HepG2 (cell line): ENCODE measurements at regions not wholly inside any gene's neighbourhood (a gene's known extent, or its start where the extent isn't known, plus 50 kb on each side); places are given as distances from the start of the nearest gene placed in this dataset.
"Not testable (repeated sequence)": the region's sequence is repeated elsewhere in the genome, so short reads cannot be mapped to it uniquely, and the experiment has no call there.

Experiments used
- CEBPG ChIP-seq: IDR thresholded peaks from 2 replicates; pipeline ENCODE4 v1.6.1; 2016
- ELF3 ChIP-seq: IDR thresholded peaks from 2 replicates; pipeline ENCODE4 v1.6.1; 2016; ENCODE audit warnings: missing genetic modification reagents, missing compliant biosample characterization
- ERF ChIP-seq: IDR thresholded peaks from 2 replicates; pipeline ENCODE4 v1.6.1; 2018; ENCODE audit warnings: missing biosample characterization, missing genetic modification reagents
- ETV5 ChIP-seq: IDR thresholded peaks from 2 replicates; pipeline ENCODE4 v1.6.1; 2018; ENCODE audit warnings: missing biosample characterization, missing genetic modification reagents, inconsistent platforms, borderline replicate concordance
- FOSL1 ChIP-seq: sonication (generic); formaldehyde crosslinking; IDR thresholded peaks from 2 replicates; pipeline ENCODE4 v1.9.0; 2021; ENCODE audit warnings: missing genetic modification reagents, borderline replicate concordance
- FOSL2 ChIP-seq: sonication (generic); formaldehyde crosslinking; IDR thresholded peaks from 2 replicates; pipeline ENCODE4 v1.4.0; 2020; ENCODE audit warnings: missing genetic modification reagents
- GABPA ChIP-seq, 2 experiments: IDR thresholded peaks; 2 replicates each; pipeline ENCODE4 v1.6.1; 2011 to 2016; ENCODE audit warnings: low read depth in 2 of 2, low read length in 1 of 2, missing biosample characterization in 1 of 2, missing genetic modification characterization in 1 of 2
- HNF4A ChIP-seq: sonication (generic); formaldehyde crosslinking; IDR thresholded peaks from 2 replicates; pipeline ENCODE4 v1.4.0; 2020; ENCODE audit warnings: missing genetic modification reagents
- IRF2 ChIP-seq: IDR thresholded peaks from 2 replicates; pipeline ENCODE4 v1.6.1; 2018; ENCODE audit warnings: missing genetic modification reagents, missing compliant biosample characterization
- ISL2 ChIP-seq: sonication (generic); formaldehyde crosslinking; IDR thresholded peaks from 2 replicates; pipeline ENCODE4 v1.5.0; 2020; ENCODE audit warnings: missing genetic modification reagents
- MED1 ChIP-seq: sonication (generic); formaldehyde crosslinking; IDR thresholded peaks from 2 replicates; pipeline ENCODE4 v1.4.0; 2020; ENCODE audit warnings: missing genetic modification reagents
- NCOA2 ChIP-seq: sonication (generic); formaldehyde crosslinking; IDR thresholded peaks from 2 replicates; pipeline ENCODE4 v1.8.0; 2022; ENCODE audit warnings: inconsistent platforms
- RARA ChIP-seq: IDR thresholded peaks from 2 replicates; pipeline ENCODE4 v1.6.1; 2016; ENCODE audit warnings: missing genetic modification reagents, missing compliant biosample characterization
- SAP130 ChIP-seq: IDR thresholded peaks from 2 replicates; pipeline ENCODE4 v1.6.1; 2016; ENCODE audit warnings: low read depth
- SOX13 ChIP-seq, 3 experiments: fragments of 450-650 bp in 1 of 3; sonication (generic) in 1 of 3; formaldehyde crosslinking in 1 of 3; IDR thresholded peaks in 2 of 3; conservative IDR thresholded peaks in 1 of 3; 2 replicates each; pipeline versions ENCODE4 v1.5.0 to v1.6.1; 2016 to 2020; ENCODE audit warnings: antibody characterized with exemption in 1 of 3, mild to moderate bottlenecking in 1 of 3, missing compliant biosample characterization in 1 of 3, missing genetic modification reagents in 1 of 3, moderate library complexity in 1 of 3
- SP5 ChIP-seq: IDR thresholded peaks from 2 replicates; pipeline ENCODE4 v1.6.1; 2016; ENCODE audit warnings: low read depth, borderline replicate concordance
- TEAD3 ChIP-seq: optimal IDR thresholded peaks from 2 replicates; pipeline ENCODE3; 2016; ENCODE audit warnings: borderline replicate concordance
- ZBTB7B ChIP-seq: sonication (generic); formaldehyde crosslinking; IDR thresholded peaks from 2 replicates; pipeline ENCODE4 v1.4.0; 2020; ENCODE audit warnings: missing genetic modification reagents
- ZNF331 ChIP-seq: sonication (generic); formaldehyde crosslinking; IDR thresholded peaks from 2 replicates; pipeline ENCODE4 v1.4.0; 2020; ENCODE audit warnings: missing genetic modification reagents
- TF ChIP-seq, protein P1 (sequence below): IDR thresholded peaks from 2 replicates; pipeline ENCODE4 v1.4.0; 2020; ENCODE audit warnings: mild to moderate bottlenecking, missing genetic modification reagents
- TF ChIP-seq, protein P2 (sequence below), 2 experiments: IDR thresholded peaks; 2 replicates each; pipeline ENCODE4 v1.6.1; 2011 to 2012; ENCODE audit warnings: low read length in 2 of 2, borderline replicate concordance in 1 of 2, low read depth in 1 of 2, mild to moderate bottlenecking in 1 of 2, moderate library complexity in 1 of 2
- TF ChIP-seq, protein P3 (sequence below): sonication (generic); formaldehyde crosslinking; IDR thresholded peaks from 2 replicates; pipeline ENCODE4 v1.4.0; 2020; ENCODE audit warnings: missing genetic modification reagents

DNA sequence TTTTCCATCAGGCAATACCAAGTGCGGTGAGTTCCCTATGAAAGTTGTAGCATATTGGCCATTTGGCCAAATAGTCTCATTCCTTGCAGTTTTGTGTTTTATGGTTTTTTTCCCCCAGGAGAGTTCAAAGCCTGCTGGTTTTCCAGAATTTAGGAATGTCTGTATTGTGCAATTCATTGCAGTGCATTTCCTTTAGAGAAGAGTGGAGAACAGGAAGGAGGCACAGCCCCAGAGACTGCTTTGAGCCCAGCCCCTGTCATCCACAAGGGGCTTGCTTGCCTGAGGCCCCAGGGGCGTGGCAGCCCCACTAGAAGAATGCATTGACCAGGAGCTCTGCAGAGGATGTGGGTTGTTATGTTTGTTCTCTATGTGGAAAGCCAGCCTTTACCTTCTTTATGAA is 375.5 kb downstream of the BCL2L11 start (continued):
- TF ChIP-seq FOSL1 (CRISPR knock-in tag) (0 out of 2 replicates have a peak, but pooled peaks have one; percentile 7), ERF (0 out of 2 replicates have a peak, but pooled peaks have one; percentile 21), GABPA (CRISPR knock-in tag; IDR thresholded peaks at IDR 0.05; ENCODE audit: low read depth) (peak; percentile 44; the same call in 1 of the 2 replicates), MED1 (peak; percentile 74), RARA (CRISPR knock-in tag) (0 out of 2 replicates have a peak, but pooled peaks have one; percentile 10), ZNF331 (peak; percentile 52), ELF3 (peak; percentile 83), SOX13 (CRISPR knock-in tag; conservative IDR thresholded peaks at IDR 0.05 in 1 of 2, IDR thresholded peaks at IDR 0.05 in 1 of 2) (0 out of 4 replicates have a peak, but pooled peaks of 1 of the 2 experiments have one; percentile 40), TEAD3 (CRISPR knock-in tag) (peak; percentile 33), CEBPG (CRISPR knock-in tag) (peak; percentile 91), ISL2 (0 out of 2 replicates have a peak, but pooled peaks have one; percentile 30), IRF2 (CRISPR knock-in tag) (peak; percentile 49; the same call in 1 of the 2 replicates), ZBTB7B (CRISPR knock-in tag) (0 out of 2 replicates have a peak, but pooled peaks have one; percentile 36), FOSL2 (CRISPR knock-in tag) (peak; percentile 82), NCOA2 (CRISPR knock-in tag) (peak; percentile 68), SAP130 (CRISPR knock-in tag) (peak; percentile 72), ETV5 (CRISPR knock-in tag) (peak; percentile 77; the same call in 1 of the 2 replicates), SP5 (CRISPR knock-in tag) (peak; percentile 88), HNF4A (CRISPR knock-in tag) (peak; percentile 11; the same call in 1 of the 2 replicates)
- TF ChIP-seq GABPA (IDR thresholded peaks at IDR 0.05; ENCODE audit: low read depth, low read length); SOX13 (IDR thresholded peaks at IDR 0.05): not testable (repeated sequence)
- TF ChIP-seq, protein P1, sequence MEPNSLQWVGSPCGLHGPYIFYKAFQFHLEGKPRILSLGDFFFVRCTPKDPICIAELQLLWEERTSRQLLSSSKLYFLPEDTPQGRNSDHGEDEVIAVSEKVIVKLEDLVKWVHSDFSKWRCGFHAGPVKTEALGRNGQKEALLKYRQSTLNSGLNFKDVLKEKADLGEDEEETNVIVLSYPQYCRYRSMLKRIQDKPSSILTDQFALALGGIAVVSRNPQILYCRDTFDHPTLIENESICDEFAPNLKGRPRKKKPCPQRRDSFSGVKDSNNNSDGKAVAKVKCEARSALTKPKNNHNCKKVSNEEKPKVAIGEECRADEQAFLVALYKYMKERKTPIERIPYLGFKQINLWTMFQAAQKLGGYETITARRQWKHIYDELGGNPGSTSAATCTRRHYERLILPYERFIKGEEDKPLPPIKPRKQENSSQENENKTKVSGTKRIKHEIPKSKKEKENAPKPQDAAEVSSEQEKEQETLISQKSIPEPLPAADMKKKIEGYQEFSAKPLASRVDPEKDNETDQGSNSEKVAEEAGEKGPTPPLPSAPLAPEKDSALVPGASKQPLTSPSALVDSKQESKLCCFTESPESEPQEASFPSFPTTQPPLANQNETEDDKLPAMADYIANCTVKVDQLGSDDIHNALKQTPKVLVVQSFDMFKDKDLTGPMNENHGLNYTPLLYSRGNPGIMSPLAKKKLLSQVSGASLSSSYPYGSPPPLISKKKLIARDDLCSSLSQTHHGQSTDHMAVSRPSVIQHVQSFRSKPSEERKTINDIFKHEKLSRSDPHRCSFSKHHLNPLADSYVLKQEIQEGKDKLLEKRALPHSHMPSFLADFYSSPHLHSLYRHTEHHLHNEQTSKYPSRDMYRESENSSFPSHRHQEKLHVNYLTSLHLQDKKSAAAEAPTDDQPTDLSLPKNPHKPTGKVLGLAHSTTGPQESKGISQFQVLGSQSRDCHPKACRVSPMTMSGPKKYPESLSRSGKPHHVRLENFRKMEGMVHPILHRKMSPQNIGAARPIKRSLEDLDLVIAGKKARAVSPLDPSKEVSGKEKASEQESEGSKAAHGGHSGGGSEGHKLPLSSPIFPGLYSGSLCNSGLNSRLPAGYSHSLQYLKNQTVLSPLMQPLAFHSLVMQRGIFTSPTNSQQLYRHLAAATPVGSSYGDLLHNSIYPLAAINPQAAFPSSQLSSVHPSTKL (CRISPR knock-in tag): peak; percentile 74
- TF ChIP-seq, protein P2, sequence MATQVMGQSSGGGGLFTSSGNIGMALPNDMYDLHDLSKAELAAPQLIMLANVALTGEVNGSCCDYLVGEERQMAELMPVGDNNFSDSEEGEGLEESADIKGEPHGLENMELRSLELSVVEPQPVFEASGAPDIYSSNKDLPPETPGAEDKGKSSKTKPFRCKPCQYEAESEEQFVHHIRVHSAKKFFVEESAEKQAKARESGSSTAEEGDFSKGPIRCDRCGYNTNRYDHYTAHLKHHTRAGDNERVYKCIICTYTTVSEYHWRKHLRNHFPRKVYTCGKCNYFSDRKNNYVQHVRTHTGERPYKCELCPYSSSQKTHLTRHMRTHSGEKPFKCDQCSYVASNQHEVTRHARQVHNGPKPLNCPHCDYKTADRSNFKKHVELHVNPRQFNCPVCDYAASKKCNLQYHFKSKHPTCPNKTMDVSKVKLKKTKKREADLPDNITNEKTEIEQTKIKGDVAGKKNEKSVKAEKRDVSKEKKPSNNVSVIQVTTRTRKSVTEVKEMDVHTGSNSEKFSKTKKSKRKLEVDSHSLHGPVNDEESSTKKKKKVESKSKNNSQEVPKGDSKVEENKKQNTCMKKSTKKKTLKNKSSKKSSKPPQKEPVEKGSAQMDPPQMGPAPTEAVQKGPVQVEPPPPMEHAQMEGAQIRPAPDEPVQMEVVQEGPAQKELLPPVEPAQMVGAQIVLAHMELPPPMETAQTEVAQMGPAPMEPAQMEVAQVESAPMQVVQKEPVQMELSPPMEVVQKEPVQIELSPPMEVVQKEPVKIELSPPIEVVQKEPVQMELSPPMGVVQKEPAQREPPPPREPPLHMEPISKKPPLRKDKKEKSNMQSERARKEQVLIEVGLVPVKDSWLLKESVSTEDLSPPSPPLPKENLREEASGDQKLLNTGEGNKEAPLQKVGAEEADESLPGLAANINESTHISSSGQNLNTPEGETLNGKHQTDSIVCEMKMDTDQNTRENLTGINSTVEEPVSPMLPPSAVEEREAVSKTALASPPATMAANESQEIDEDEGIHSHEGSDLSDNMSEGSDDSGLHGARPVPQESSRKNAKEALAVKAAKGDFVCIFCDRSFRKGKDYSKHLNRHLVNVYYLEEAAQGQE (IDR thresholded peaks at IDR 0.05; ENCODE audit: borderline replicate concordance in 1 of 2, low read depth in 1 of 2, low read length in 2 of 2): 0 out of 4 replicates have a peak, but pooled peaks of 1 of the 2 experiments have one; percentile 19
- TF ChIP-seq, protein P3, sequence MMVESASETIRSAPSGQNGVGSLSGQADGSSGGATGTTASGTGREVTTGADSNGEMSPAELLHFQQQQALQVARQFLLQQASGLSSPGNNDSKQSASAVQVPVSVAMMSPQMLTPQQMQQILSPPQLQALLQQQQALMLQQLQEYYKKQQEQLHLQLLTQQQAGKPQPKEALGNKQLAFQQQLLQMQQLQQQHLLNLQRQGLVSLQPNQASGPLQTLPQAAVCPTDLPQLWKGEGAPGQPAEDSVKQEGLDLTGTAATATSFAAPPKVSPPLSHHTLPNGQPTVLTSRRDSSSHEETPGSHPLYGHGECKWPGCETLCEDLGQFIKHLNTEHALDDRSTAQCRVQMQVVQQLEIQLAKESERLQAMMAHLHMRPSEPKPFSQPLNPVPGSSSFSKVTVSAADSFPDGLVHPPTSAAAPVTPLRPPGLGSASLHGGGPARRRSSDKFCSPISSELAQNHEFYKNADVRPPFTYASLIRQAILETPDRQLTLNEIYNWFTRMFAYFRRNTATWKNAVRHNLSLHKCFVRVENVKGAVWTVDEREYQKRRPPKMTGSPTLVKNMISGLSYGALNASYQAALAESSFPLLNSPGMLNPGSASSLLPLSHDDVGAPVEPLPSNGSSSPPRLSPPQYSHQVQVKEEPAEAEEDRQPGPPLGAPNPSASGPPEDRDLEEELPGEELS (CRISPR knock-in tag): peak; percentile 34; the same call in 1 of the 2 replicates
